ENCODE measurements at regions not wholly inside any gene's neighbourhood (a gene's known extent, or its start where the extent isn't known, plus 50 kb on each side); places are given as distances from the start of the nearest gene placed in this dataset.

- H3K36me3 ChIP-seq (ENCODE audit: control insufficient read depth in 2 of 2, extremely low read depth in 1 of 2, insufficient read depth in 2 of 2, low read length in 2 of 2) = no peaks in the 10 kb centered on the region
- no peak overlapping the region for H3K27ac ChIP-seq (ENCODE audit: insufficient read depth, low read depth, low read length)
- TF ChIP-seq POLR2AphosphoS5 (IDR thresholded peaks at IDR 0.05; ENCODE audit: insufficient read depth, low read depth, low read length) (no peak), GATA2 (IDR thresholded peaks at IDR 0.05; ENCODE audit: insufficient read depth, insufficient read length, low read depth, low read length) (no peak), CTCF (IDR thresholded peaks at IDR 0.05; ENCODE audit: extremely low read depth in 1 of 2, insufficient read depth in 1 of 2, low read depth in 1 of 2, low read length in 2 of 2) (no peak), FOS (IDR thresholded peaks at IDR 0.05; ENCODE audit: borderline replicate concordance, insufficient read depth, low read length) (no peak), MYC (IDR thresholded peaks at IDR 0.05; ENCODE audit: low read depth, low read length) (no peak), MAX (IDR thresholded peaks at IDR 0.05; ENCODE audit: insufficient read depth, insufficient read length) (no peak)
- H4K20me1 ChIP-seq (replicated peaks; ENCODE audit: control insufficient read depth, extremely low read depth, insufficient read depth, low read length) = no peaks in the 10 kb centered on the region
- FAIRE-seq = no peak
- ChIA-PET POLR2A (no interaction called here), CTCF (no interaction called here)
- H3K4me2 ChIP-seq (ENCODE audit: insufficient read depth, low read length) = no peak overlapping the region
- no peaks in the 10 kb centered on the region for H3K4me1 ChIP-seq (ENCODE audit: control insufficient read depth, extremely low read depth, insufficient read depth, low read length)
- no peak overlapping the region for H2AFZ ChIP-seq (ENCODE audit: low read depth, low read length)
- dilution Hi-C loops (cut with MboI; ENCODE audit: extremely low pct_ligation_motif_present, low sequenced_read_pairs) = no loop called here
- H3K27me3 ChIP-seq (ENCODE audit: control insufficient read depth in 2 of 2, insufficient read depth in 2 of 2, low read length in 2 of 2) = no peaks in the 10 kb centered on the region
- no peaks in the 10 kb centered on the region for H3K79me2 ChIP-seq (ENCODE audit: control insufficient read depth, insufficient read depth, low read length)
- no peaks in the 10 kb centered on the region for H3K9me3 ChIP-seq (replicated peaks; ENCODE audit: control insufficient read depth, insufficient read depth, low read length)
- no TSS peak for BruUV-seq (replicated peaks)
- H3K9me1 ChIP-seq (replicated peaks; ENCODE audit: control insufficient read depth, extremely low read depth, insufficient read depth, low read length) = no peaks in the 10 kb centered on the region
- intact Hi-C loops (cut with micrococcal nuclease) = no loop called here
- H3K4me3 ChIP-seq (replicated peaks in 1 of 3; ENCODE audit: insufficient read depth in 1 of 3, low read depth in 1 of 3, low read length in 3 of 3) = no peak overlapping the region
- DNase-seq (ENCODE audit: low read depth, low spot score) = no peak
- H3K9ac ChIP-seq (replicated peaks; ENCODE audit: extremely low read depth, insufficient read depth, low read length) = no peak overlapping the region
Observed at GRCh38 chr17:13806092-13806491, 204.4 kb upstream of the HS3ST3A1 start.

GRCh38 chr17:13807103-13807502 lies 205.4 kb upstream of the HS3ST3A1 start:
- Histone ChIP-seq H3K36me3 (ENCODE audit: control insufficient read depth in 2 of 2, extremely low read depth in 1 of 2, insufficient read depth in 2 of 2, low read length in 2 of 2) (no peaks in the 10 kb centered on the region), H3K79me2 (ENCODE audit: control insufficient read depth, insufficient read depth, low read length) (no peaks in the 10 kb centered on the region), H3K4me1 (ENCODE audit: control insufficient read depth, extremely low read depth, insufficient read depth, low read length) (no peaks in the 10 kb centered on the region), H3K4me3 (replicated peaks in 1 of 3; ENCODE audit: insufficient read depth in 1 of 3, low read depth in 1 of 3, low read length in 3 of 3) (no peak overlapping the region), H3K27me3 (ENCODE audit: control insufficient read depth in 2 of 2, insufficient read depth in 2 of 2, low read length in 2 of 2) (no peaks in the 10 kb centered on the region), H3K4me2 (ENCODE audit: insufficient read depth, low read length) (no peak overlapping the region), H3K27ac (ENCODE audit: insufficient read depth, low read depth, low read length) (no peak overlapping the region), H3K9me3 (replicated peaks; ENCODE audit: control insufficient read depth, insufficient read depth, low read length) (no peaks in the 10 kb centered on the region), H3K9ac (replicated peaks; ENCODE audit: extremely low read depth, insufficient read depth, low read length) (no peak overlapping the region), H3K9me1 (replicated peaks; ENCODE audit: control insufficient read depth, extremely low read depth, insufficient read depth, low read length) (no peaks in the 10 kb centered on the region), H2AFZ (ENCODE audit: low read depth, low read length) (no peak overlapping the region), H4K20me1 (replicated peaks; ENCODE audit: control insufficient read depth, extremely low read depth, insufficient read depth, low read length) (no peaks in the 10 kb centered on the region)
- dilution Hi-C loops (cut with MboI; ENCODE audit: extremely low pct_ligation_motif_present, low sequenced_read_pairs) = no loop called here
- intact Hi-C loops (cut with micrococcal nuclease) = no loop called here
- FAIRE-seq (no peak), DNase-seq (ENCODE audit: low read depth, low spot score) (no peak)
- ChIA-PET CTCF (no interaction called here), POLR2A (no interaction called here)
- TF ChIP-seq POLR2A (IDR thresholded peaks at IDR 0.05; ENCODE audit: low read depth, low read length) = no peak
- no peak for TF ChIP-seq MYC (IDR thresholded peaks at IDR 0.05; ENCODE audit: low read depth, low read length)
- no peak for TF ChIP-seq MAX (IDR thresholded peaks at IDR 0.05; ENCODE audit: insufficient read depth, insufficient read length)
- no peak for TF ChIP-seq GATA2 (IDR thresholded peaks at IDR 0.05; ENCODE audit: insufficient read depth, insufficient read length, low read depth, low read length)
- no peak for TF ChIP-seq CTCF (IDR thresholded peaks at IDR 0.05; ENCODE audit: extremely low read depth in 1 of 2, insufficient read depth in 1 of 2, low read depth in 1 of 2, low read length in 2 of 2)
- no peak for TF ChIP-seq FOS (IDR thresholded peaks at IDR 0.05; ENCODE audit: borderline replicate concordance, insufficient read depth, low read length)
- no peak for TF ChIP-seq EZH2 (IDR thresholded peaks at IDR 0.05; ENCODE audit: borderline replicate concordance, low read depth, low read length, severe bottlenecking)
- TF ChIP-seq JUN (IDR thresholded peaks at IDR 0.05; ENCODE audit: borderline replicate concordance, insufficient read depth, insufficient read length, low read depth) = no peak
- no peak for TF ChIP-seq POLR2AphosphoS5 (IDR thresholded peaks at IDR 0.05; ENCODE audit: insufficient read depth, low read depth, low read length)
- no TSS peak for BruUV-seq (replicated peaks)

All from endothelial cell of umbilical vein (primary cell).